IPS-15b (cell line): ENCODE measurements at regions not wholly inside any gene's neighbourhood (a gene's known extent, or its start where the extent isn't known, plus 50 kb on each side); places are given as distances from the start of the nearest gene placed in this dataset.

Source experiments
- H3K27me3 ChIP-seq: one replicate; pipeline ENCODE4 v1.6.1; 2013; ENCODE audit warnings: low read length; ENCODE audit not compliant: control insufficient read depth, insufficient read depth
- H3K36me3 ChIP-seq: one replicate; pipeline ENCODE4 v1.6.1; 2013; ENCODE audit warnings: low read length; ENCODE audit not compliant: control insufficient read depth, insufficient read depth
- H3K4me1 ChIP-seq: one replicate; pipeline ENCODE4 v1.6.1; 2013; ENCODE audit warnings: mild to moderate bottlenecking, low read length; ENCODE audit not compliant: control insufficient read depth, insufficient read depth
- H3K4me3 ChIP-seq: one replicate; pipeline ENCODE4 v1.5.1; 2013; ENCODE audit warnings: low read depth, low read length
- H3K9ac ChIP-seq: one replicate; pipeline ENCODE4 v1.6.1; 2013; ENCODE audit warnings: low read depth, mild to moderate bottlenecking, low read length
- H3K9me3 ChIP-seq: one replicate; pipeline ENCODE4 v1.6.1; 2013; ENCODE audit warnings: mild to moderate bottlenecking, low read length; ENCODE audit not compliant: control insufficient read depth, insufficient read depth

- Histone ChIP-seq H3K9ac (no peak overlapping the region), H3K4me3 (no peak overlapping the region), H3K36me3 (no peaks in the 10 kb centered on the region), H3K9me3 (peaks cover 6% of the 10 kb centered on the region), H3K27me3 (no peaks in the 10 kb centered on the region), H3K4me1 (no peaks in the 10 kb centered on the region)
Measured at GRCh38 chr16:17812771-17813170, 342.0 kb upstream of the XYLT1 start.

- Histone ChIP-seq H3K9ac (no peak overlapping the region), H3K4me1 (no peaks in the 10 kb centered on the region)
Measured at GRCh38 chr16:17804857-17805256, 334.1 kb upstream of the XYLT1 start.

GRCh38 chr16:17803625-17804410 lies 333.1 kb upstream of the XYLT1 start:
- Histone ChIP-seq H3K36me3 (no peaks in the 10 kb centered on the region), H3K27me3 (no peaks in the 10 kb centered on the region), H3K9me3 (no peaks in the 10 kb centered on the region), H3K9ac (no peak overlapping the region), H3K4me1 (no peaks in the 10 kb centered on the region), H3K4me3 (no peak overlapping the region)

More at GRCh38 chr16:17804857-17805256, 334.1 kb upstream of the XYLT1 start:
- no peaks in the 10 kb centered on the region for H3K9me3 ChIP-seq
- H3K36me3 ChIP-seq = no peaks in the 10 kb centered on the region
- H3K27me3 ChIP-seq = no peaks in the 10 kb centered on the region
- H3K4me3 ChIP-seq = no peak overlapping the region

- Histone ChIP-seq H3K9ac (no peak overlapping the region), H3K4me1 (peaks cover 3% of the 10 kb centered on the region), H3K4me3 (no peak overlapping the region), H3K27me3 (no peaks in the 10 kb centered on the region), H3K9me3 (no peaks in the 10 kb centered on the region), H3K36me3 (no peaks in the 10 kb centered on the region)
Measured at GRCh38 chr16:17802571-17802970, 331.8 kb upstream of the XYLT1 start.

GRCh38 chr16:17801068-17801467 lies 330.3 kb upstream of the XYLT1 start:
- H3K36me3 ChIP-seq = no peaks in the 10 kb centered on the region
- H3K27me3 ChIP-seq = no peaks in the 10 kb centered on the region
- H3K4me3 ChIP-seq = no peak overlapping the region
- H3K9ac ChIP-seq = no peak overlapping the region
- peaks cover 3% of the 10 kb centered on the region for H3K4me1 ChIP-seq
- H3K9me3 ChIP-seq = no peaks in the 10 kb centered on the region

GRCh38 chr16:17798716-17799115 lies 328.0 kb upstream of the XYLT1 start:
- no peaks in the 10 kb centered on the region for H3K9me3 ChIP-seq
- no peaks in the 10 kb centered on the region for H3K27me3 ChIP-seq
- no peak overlapping the region for H3K4me3 ChIP-seq
- peaks cover 3% of the 10 kb centered on the region for H3K4me1 ChIP-seq
- H3K36me3 ChIP-seq = no peaks in the 10 kb centered on the region
- no peak overlapping the region for H3K9ac ChIP-seq

- Histone ChIP-seq H3K9me3 (no peaks in the 10 kb centered on the region), H3K36me3 (no peaks in the 10 kb centered on the region), H3K4me1 (no peaks in the 10 kb centered on the region), H3K27me3 (no peaks in the 10 kb centered on the region), H3K9ac (no peak overlapping the region), H3K4me3 (no peak overlapping the region)
Measured at GRCh38 chr16:17793354-17793753, 322.6 kb upstream of the XYLT1 start.

GRCh38 chr16:17784073-17784472 lies 313.3 kb upstream of the XYLT1 start:
- H3K27me3 ChIP-seq = no peaks in the 10 kb centered on the region
- no peaks in the 10 kb centered on the region for H3K4me1 ChIP-seq
- no peak overlapping the region for H3K9ac ChIP-seq
- H3K9me3 ChIP-seq = no peaks in the 10 kb centered on the region
- no peaks in the 10 kb centered on the region for H3K36me3 ChIP-seq
- no peak overlapping the region for H3K4me3 ChIP-seq

GRCh38 chr16:17780181-17780580 lies 309.4 kb upstream of the XYLT1 start:
- Histone ChIP-seq H3K4me3 (no peak overlapping the region), H3K4me1 (no peaks in the 10 kb centered on the region), H3K9ac (no peak overlapping the region), H3K9me3 (no peaks in the 10 kb centered on the region), H3K36me3 (no peaks in the 10 kb centered on the region), H3K27me3 (no peaks in the 10 kb centered on the region)

GRCh38 chr16:17777408-17777863 lies 306.7 kb upstream of the XYLT1 start:
- H3K36me3 ChIP-seq = no peaks in the 10 kb centered on the region
- H3K9ac ChIP-seq = no peak overlapping the region
- H3K4me3 ChIP-seq = no peak overlapping the region
- no peaks in the 10 kb centered on the region for H3K9me3 ChIP-seq
- H3K27me3 ChIP-seq = no peaks in the 10 kb centered on the region
- peaks cover 2% of the 10 kb centered on the region for H3K4me1 ChIP-seq

- H3K27me3 ChIP-seq = no peaks in the 10 kb centered on the region
- H3K9ac ChIP-seq = no peak overlapping the region
- H3K4me1 ChIP-seq = peaks cover 2% of the 10 kb centered on the region
- H3K4me3 ChIP-seq = no peak overlapping the region
- H3K9me3 ChIP-seq = no peaks in the 10 kb centered on the region
- no peaks in the 10 kb centered on the region for H3K36me3 ChIP-seq
Measured at GRCh38 chr16:17776888-17777287, 306.1 kb upstream of the XYLT1 start.

- H3K9me3 ChIP-seq = no peaks in the 10 kb centered on the region
Measured at GRCh38 chr16:17776465-17776864, 305.7 kb upstream of the XYLT1 start.

More at GRCh38 chr16:17776465-17776864, 305.7 kb upstream of the XYLT1 start:
- Histone ChIP-seq H3K27me3 (no peaks in the 10 kb centered on the region), H3K4me1 (peaks cover 2% of the 10 kb centered on the region), H3K4me3 (no peak overlapping the region), H3K36me3 (no peaks in the 10 kb centered on the region), H3K9ac (no peak overlapping the region)
